ENCODE measurements at regions not wholly inside any gene's neighbourhood (a gene's known extent, or its start where the extent isn't known, plus 50 kb on each side); places are given as distances from the start of the nearest gene placed in this dataset.

- Histone ChIP-seq H3K27ac (no peak overlapping the region), H3K4me1 (no peaks in the 10 kb centered on the region), H3K36me3 (no peaks in the 10 kb centered on the region), H3K4me3 (no peak overlapping the region), H3K27me3 (no peaks in the 10 kb centered on the region), H3K9ac (ENCODE audit: low read depth in 2 of 2, low read length in 2 of 2) (no peak overlapping the region), H3K9me3 (no peaks in the 10 kb centered on the region)
- intact Hi-C loops (cut with DNase I), result no loop called here
- TF ChIP-seq CTCF (IDR thresholded peaks at IDR 0.05), result no peak
- DNase-seq, result no peak
Observed at GRCh38 chr13:61988810-61989209, 573.2 kb upstream of the PCDH20 start.

GRCh38 chr13:61975001-61975400 is 559.4 kb upstream of the PCDH20 start:
- Histone ChIP-seq H3K9me3 (no peaks in the 10 kb centered on the region), H3K9ac (ENCODE audit: low read depth in 2 of 2, low read length in 2 of 2) (no peak overlapping the region), H3K36me3 (no peaks in the 10 kb centered on the region), H3K4me3 (no peak overlapping the region), H3K27me3 (no peaks in the 10 kb centered on the region), H3K4me1 (no peaks in the 10 kb centered on the region), H3K27ac (no peak overlapping the region)
- intact Hi-C loops (cut with DNase I), result no loop called here
- DNase-seq, result no peak
- TF ChIP-seq CTCF (IDR thresholded peaks at IDR 0.05), result no peak

GRCh38 chr13:61965756-61966155 is 550.1 kb upstream of the PCDH20 start:
- no peak for TF ChIP-seq CTCF (IDR thresholded peaks at IDR 0.05)
- Histone ChIP-seq H3K9me3 (no peaks in the 10 kb centered on the region), H3K27ac (no peak overlapping the region), H3K9ac (ENCODE audit: low read depth in 2 of 2, low read length in 2 of 2) (no peak overlapping the region), H3K4me3 (no peak overlapping the region), H3K36me3 (no peaks in the 10 kb centered on the region), H3K27me3 (no peaks in the 10 kb centered on the region), H3K4me1 (no peaks in the 10 kb centered on the region)
- intact Hi-C loops (cut with DNase I), result no loop called here
- DNase-seq, result no peak

GRCh38 chr13:61960981-61961380 is 545.3 kb upstream of the PCDH20 start:
- no peaks in the 10 kb centered on the region for H3K27me3 ChIP-seq
- H3K4me3 ChIP-seq, result no peak overlapping the region
- intact Hi-C loops (cut with DNase I), result no loop called here
- no peaks in the 10 kb centered on the region for H3K36me3 ChIP-seq
- DNase-seq, result no peak
- TF ChIP-seq CTCF (IDR thresholded peaks at IDR 0.05), result no peak
- no peaks in the 10 kb centered on the region for H3K9me3 ChIP-seq
- H3K4me1 ChIP-seq, result no peaks in the 10 kb centered on the region
- H3K27ac ChIP-seq, result no peak overlapping the region
- H3K9ac ChIP-seq (ENCODE audit: low read depth in 2 of 2, low read length in 2 of 2), result no peak overlapping the region

GRCh38 chr13:61954092-61954491 is 538.4 kb upstream of the PCDH20 start:
- no peaks in the 10 kb centered on the region for H3K27me3 ChIP-seq
- no peak overlapping the region for H3K27ac ChIP-seq
- intact Hi-C loops (cut with DNase I), result no loop called here
- no peaks in the 10 kb centered on the region for H3K4me1 ChIP-seq
- no peak for DNase-seq
- TF ChIP-seq CTCF (IDR thresholded peaks at IDR 0.05), result no peak
- H3K4me3 ChIP-seq, result no peak overlapping the region
- H3K36me3 ChIP-seq, result no peaks in the 10 kb centered on the region
- H3K9ac ChIP-seq (ENCODE audit: low read depth in 2 of 2, low read length in 2 of 2), result no peak overlapping the region
- no peaks in the 10 kb centered on the region for H3K9me3 ChIP-seq

GRCh38 chr13:61950828-61951227 is 535.2 kb upstream of the PCDH20 start:
- Histone ChIP-seq H3K27me3 (no peaks in the 10 kb centered on the region), H3K9ac (ENCODE audit: low read depth in 2 of 2, low read length in 2 of 2) (no peak overlapping the region), H3K9me3 (no peaks in the 10 kb centered on the region), H3K4me1 (no peaks in the 10 kb centered on the region), H3K27ac (no peak overlapping the region), H3K36me3 (no peaks in the 10 kb centered on the region), H3K4me3 (no peak overlapping the region)
- TF ChIP-seq CTCF (IDR thresholded peaks at IDR 0.05), result no peak
- no peak for DNase-seq
- intact Hi-C loops (cut with DNase I), result no loop called here

Measured in colonic mucosa (tissue), 4 donors.